Stomach (tissue), 8 donors: ENCODE measurements at regions not wholly inside any gene's neighbourhood (a gene's known extent, or its start where the extent isn't known, plus 50 kb on each side); places are given as distances from the start of the nearest gene placed in this dataset.

Experiments used
- DNase-seq, 2 donors: peaks; one replicate each; pipeline versions ENCODE4 v3.0.0 to v3.0.0-alpha.2; 2013 to 2019
- H3K27ac ChIP-seq, 5 donors: fragments of 200-600 bp in 4 of 5; sonication (generic) in 4 of 5; one replicate each; pipeline ENCODE4 v1.5.1; 2013 to 2019; ENCODE audit warnings: mild to moderate bottlenecking in 1 of 5, moderate library complexity in 1 of 5
- H3K27me3 ChIP-seq, 3 donors: fragments of 200-600 bp; sonication (generic); one replicate each; pipeline ENCODE4 v1.5.1; 2017 to 2019; ENCODE audit warnings: mixed run types in 1 of 3
- H3K36me3 ChIP-seq, 4 donors: fragments of 200-600 bp; sonication (generic); 1 replicate in 3 of 4; 2 replicates in 1 of 4; pipeline ENCODE4 v1.5.1; 2016 to 2019
- H3K4me1 ChIP-seq, 4 donors: fragments of 200-600 bp; sonication (generic); one replicate each; pipeline ENCODE4 v1.5.1; 2016 to 2019
- H3K4me3 ChIP-seq, 4 donors: fragments of 200-600 bp; sonication (generic) in 3 of 4; one replicate each; pipeline ENCODE4 v1.5.1; 2016 to 2019; ENCODE audit warnings: mild to moderate bottlenecking in 1 of 4
- H3K9me3 ChIP-seq, 4 donors: fragments of 200-600 bp; sonication (generic); one replicate each; pipeline ENCODE4 v1.5.1; 2016 to 2019
- EP300 ChIP-seq: sonication (generic); formaldehyde crosslinking; IDR thresholded peaks from one replicate; pipeline ENCODE4 v1.6.1; 2017; ENCODE audit warnings: antibody characterized with exemption
- POLR2A ChIP-seq, 4 donors: fragments of 450-650 bp; IDR thresholded peaks; one replicate each; pipeline ENCODE4 v1.6.1; 2016; ENCODE audit warnings: antibody characterized with exemption in 4 of 4, control low read depth in 2 of 4, mild to moderate bottlenecking in 1 of 4, moderate library complexity in 1 of 4
- POLR2AphosphoS5 ChIP-seq, 3 donors: sonication (generic); formaldehyde crosslinking; IDR thresholded peaks; one replicate each; pipeline ENCODE4 v1.6.1; 2016; ENCODE audit warnings: antibody characterized with exemption in 3 of 3
- WGBS, 5 donors: extraction: QIAGEN DNeasy Blood & Tissue Kit in 3 of 5; methylation state at CpG; one replicate each; pipeline versions ENCODE4 v1.1.5 to v1.1.7; 2013 to 2018; 5-methylcytosine and 5-hydroxymethylcytosine counted together
- intact Hi-C: fragments of 100-400 bp; cut with DNase I; formaldehyde crosslinking; loops from one replicate; pipeline ENCODE4 v1.15.1; 2023; ENCODE audit warnings: low total_unique reads
- TF ChIP-seq, protein P1 (sequence below), 7 experiments: fragments of 450-650 bp in 4 of 7; fragments of 200-600 bp in 3 of 7; sonication (generic) in 3 of 7; IDR thresholded peaks; one replicate each; pipeline ENCODE4 v1.5.1; 2016 to 2019; ENCODE audit warnings: antibody characterized with exemption in 7 of 7, control low read depth in 2 of 7, mild to moderate bottlenecking in 1 of 7
- donor health status: healthy with polysubstance abuse.
- donor health status: Bipolar disorder and iron deficiency.
- donor health status: healthy.

DNA sequence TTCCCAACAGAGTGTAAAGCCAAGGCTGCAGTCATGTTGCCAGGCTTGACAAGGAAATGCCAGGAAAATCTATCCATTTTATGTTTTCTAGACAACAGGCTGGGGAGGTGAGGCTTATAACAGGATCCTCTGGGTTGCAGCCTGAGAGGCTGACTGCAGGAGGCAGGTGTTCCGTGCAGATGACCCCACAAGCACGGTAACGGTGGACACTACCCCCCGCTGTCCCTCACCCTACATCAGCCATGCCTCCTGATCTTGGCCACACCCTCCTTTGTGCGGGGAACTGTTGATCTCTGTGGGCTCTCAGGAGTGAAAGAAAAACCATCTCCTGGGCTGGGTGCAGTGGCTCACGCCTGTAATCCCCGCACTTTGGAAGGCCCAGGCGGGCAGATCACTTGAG, 68.0 kb upstream of the ADPGK start:
- Histone ChIP-seq H3K4me1 (no peaks in the 10 kb centered on the region), H3K4me3 (no peak overlapping the region), H3K36me3 (no peaks in the 10 kb centered on the region), H3K27ac (no peak overlapping the region), H3K9me3 (no peaks in the 10 kb centered on the region), H3K27me3 (peaks cover 0 to 34% (median 4%) of the 10 kb centered on the region in 3 donors)
- 55 to 80% (median 64%) methylated on average over 8 of the region's 8 CpGs for WGBS, 5 donors
- DNase-seq: no peak
- intact Hi-C loops: no loop called here
- TF ChIP-seq EP300: no peak
- no peak for TF ChIP-seq POLR2AphosphoS5 (IDR thresholded peaks at IDR 0.05)
- TF ChIP-seq POLR2A (IDR thresholded peaks at IDR 0.05): no peak
- TF ChIP-seq, protein P1, sequence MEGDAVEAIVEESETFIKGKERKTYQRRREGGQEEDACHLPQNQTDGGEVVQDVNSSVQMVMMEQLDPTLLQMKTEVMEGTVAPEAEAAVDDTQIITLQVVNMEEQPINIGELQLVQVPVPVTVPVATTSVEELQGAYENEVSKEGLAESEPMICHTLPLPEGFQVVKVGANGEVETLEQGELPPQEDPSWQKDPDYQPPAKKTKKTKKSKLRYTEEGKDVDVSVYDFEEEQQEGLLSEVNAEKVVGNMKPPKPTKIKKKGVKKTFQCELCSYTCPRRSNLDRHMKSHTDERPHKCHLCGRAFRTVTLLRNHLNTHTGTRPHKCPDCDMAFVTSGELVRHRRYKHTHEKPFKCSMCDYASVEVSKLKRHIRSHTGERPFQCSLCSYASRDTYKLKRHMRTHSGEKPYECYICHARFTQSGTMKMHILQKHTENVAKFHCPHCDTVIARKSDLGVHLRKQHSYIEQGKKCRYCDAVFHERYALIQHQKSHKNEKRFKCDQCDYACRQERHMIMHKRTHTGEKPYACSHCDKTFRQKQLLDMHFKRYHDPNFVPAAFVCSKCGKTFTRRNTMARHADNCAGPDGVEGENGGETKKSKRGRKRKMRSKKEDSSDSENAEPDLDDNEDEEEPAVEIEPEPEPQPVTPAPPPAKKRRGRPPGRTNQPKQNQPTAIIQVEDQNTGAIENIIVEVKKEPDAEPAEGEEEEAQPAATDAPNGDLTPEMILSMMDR (IDR thresholded peaks at IDR 0.05): no peak

- intact Hi-C loops: no loop called here
- TF ChIP-seq POLR2A (IDR thresholded peaks at IDR 0.05) (no peak), EP300 (no peak), POLR2AphosphoS5 (IDR thresholded peaks at IDR 0.05) (no peak)
- TF ChIP-seq, protein P1 (IDR thresholded peaks at IDR 0.05): no peak
- no peaks in the 10 kb centered on the region for H3K36me3 ChIP-seq
- no peaks in the 10 kb centered on the region for H3K4me1 ChIP-seq
- no peaks in the 10 kb centered on the region for H3K9me3 ChIP-seq
- no peak overlapping the region for H3K4me3 ChIP-seq
- H3K27ac ChIP-seq: no peak overlapping the region
- H3K27me3 ChIP-seq: peaks cover 0 to 34% (median 4%) of the 10 kb centered on the region in 3 donors
- no peak for DNase-seq
- WGBS, 5 donors: 27 to 50% (median 42%) methylated on average over 3 of the region's 3 CpGs
These were observed 67.3 kb upstream of the ADPGK start for GRCh38 chr15:72850833-72851232.

DNA sequence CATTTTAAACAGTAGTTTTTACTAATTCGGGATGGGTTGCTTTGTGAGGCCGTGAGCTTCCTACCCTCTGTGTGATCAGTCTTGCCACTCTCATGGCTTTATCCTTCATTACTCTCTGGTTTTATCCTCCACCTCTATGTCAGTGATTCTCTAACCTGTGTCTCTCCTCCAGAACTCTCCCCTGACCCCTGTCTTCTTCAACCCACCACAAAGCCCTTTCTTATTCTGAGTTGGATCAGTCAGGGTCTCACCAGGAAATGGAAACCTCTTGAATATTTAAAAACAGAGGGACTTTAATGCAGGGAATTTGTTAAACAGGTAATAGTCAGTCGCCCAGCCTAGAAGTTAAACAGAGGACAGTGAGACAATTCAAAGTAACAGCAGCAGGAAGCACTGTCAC, 64.2 kb upstream of the ADPGK start:
- 62 to 75% (median 72%) methylated on average over 3 of the region's 3 CpGs for WGBS, 5 donors
- TF ChIP-seq, protein P1 (IDR thresholded peaks at IDR 0.05): no peak
- H3K36me3 ChIP-seq: no peaks in the 10 kb centered on the region
- no peak overlapping the region for H3K27ac ChIP-seq
- peaks cover 0 to 30% (median 4%) of the 10 kb centered on the region in 3 donors for H3K27me3 ChIP-seq
- H3K9me3 ChIP-seq: no peaks in the 10 kb centered on the region
- intact Hi-C loops: no loop called here
- H3K4me1 ChIP-seq: no peaks in the 10 kb centered on the region
- no peak for DNase-seq
- no peak overlapping the region for H3K4me3 ChIP-seq

- no peak overlapping the region for H3K27ac ChIP-seq
- intact Hi-C loops: no loop called here
- H3K27me3 ChIP-seq: peaks cover 0 to 34% (median 4%) of the 10 kb centered on the region in 3 donors
- no peak overlapping the region for H3K4me3 ChIP-seq
- TF ChIP-seq POLR2AphosphoS5 (IDR thresholded peaks at IDR 0.05) (no peak), EP300 (no peak), POLR2A (IDR thresholded peaks at IDR 0.05) (no peak)
- TF ChIP-seq, protein P1 (IDR thresholded peaks at IDR 0.05): no peak
- no peaks in the 10 kb centered on the region for H3K36me3 ChIP-seq
- no peaks in the 10 kb centered on the region for H3K9me3 ChIP-seq
- 55 to 78% (median 65%) methylated on average over 3 to 4 of the region's 4 CpGs for WGBS, 5 donors
- DNase-seq: no peak
- no peaks in the 10 kb centered on the region for H3K4me1 ChIP-seq
These were observed 63.5 kb upstream of the ADPGK start for GRCh38 chr15:72847033-72847432.
